Memory B cell (primary cell): ENCODE measurements at regions not wholly inside any gene's neighbourhood (a gene's known extent, or its start where the extent isn't known, plus 50 kb on each side); places are given as distances from the start of the nearest gene placed in this dataset.
"Not testable (repeated sequence)": the region's sequence is repeated elsewhere in the genome, so short reads cannot be mapped to it uniquely, and the experiment has no call there.

ENCODE experiments used
- ATAC-seq: fragments of 150-1000 bp; cut with Tn5 transposase; 2 replicates; pipeline ENCODE4 v1.10.0; 2021; ENCODE audit warnings: low read depth, mild to moderate bottlenecking, moderate library complexity
- DNase-seq, 2 donors: peaks; one replicate each; pipeline ENCODE4 v3.0.0; 2022; ENCODE audit warnings: low spot score in 2 of 2
- H3K27ac Mint-ChIP-seq: one replicate; pipeline ENCODE4 v1.8.0; 2022; ENCODE audit warnings: mild to moderate bottlenecking, moderate library complexity, mixed read lengths
- H3K27me3 Mint-ChIP-seq: one replicate; pipeline ENCODE4 v1.8.0; 2022; ENCODE audit warnings: mixed read lengths
- H3K36me3 Mint-ChIP-seq: one replicate; pipeline ENCODE4 v1.8.0; 2022; ENCODE audit warnings: mild to moderate bottlenecking, mixed read lengths
- H3K4me1 Mint-ChIP-seq: one replicate; pipeline ENCODE4 v1.8.0; 2022; ENCODE audit warnings: mixed read lengths
- H3K4me3 Mint-ChIP-seq: one replicate; pipeline ENCODE4 v1.8.0; 2022; ENCODE audit warnings: mild to moderate bottlenecking, moderate library complexity, mixed read lengths
- H3K9me3 Mint-ChIP-seq: one replicate; pipeline ENCODE4 v1.8.0; 2022; ENCODE audit warnings: mixed read lengths

DNA sequence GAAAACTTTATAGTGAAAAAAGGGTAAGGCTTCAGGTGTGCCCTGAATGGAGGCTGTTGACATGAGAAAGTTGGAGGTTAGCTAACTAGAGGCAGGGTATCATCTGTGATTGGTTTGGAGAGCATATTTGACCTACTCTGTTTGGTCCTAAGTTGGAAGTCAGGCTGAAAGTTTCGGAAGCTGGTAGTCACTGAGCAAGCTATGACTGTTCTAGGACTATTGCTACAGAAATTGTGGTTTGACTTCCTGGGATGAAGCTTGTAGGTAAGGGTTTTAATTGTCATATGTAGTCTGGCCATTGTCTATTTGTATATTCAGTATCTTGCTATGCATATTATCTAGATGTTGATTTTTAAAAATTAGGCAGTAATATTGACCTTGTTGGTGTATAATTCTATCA, 565.0 kb downstream of the TMEM135 start:
- Mint-ChIP-seq H3K4me1 (no peaks in the 10 kb centered on the region), H3K9me3 (peaks cover 1% of the 10 kb centered on the region)
- ATAC-seq, result no peak

DNA sequence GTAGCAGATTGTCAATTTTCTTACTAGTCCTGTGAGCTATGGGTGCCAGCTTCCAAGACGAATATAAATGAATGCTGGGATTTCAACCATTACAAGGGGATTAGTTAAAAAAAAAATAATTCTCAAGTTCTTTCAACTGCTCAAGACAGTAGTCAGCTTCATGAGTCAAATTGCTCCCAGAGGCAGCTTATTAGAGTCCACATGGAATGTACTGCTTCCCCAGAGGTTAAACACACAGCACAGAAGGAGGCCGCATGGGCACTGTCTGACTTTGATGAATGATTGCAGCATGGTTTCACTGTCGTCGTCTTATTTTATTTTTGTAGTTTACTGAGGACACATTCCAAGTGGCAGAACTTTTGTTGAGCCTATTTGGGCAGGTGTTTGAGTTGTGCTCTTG, 563.2 kb downstream of the TMEM135 start:
- Mint-ChIP-seq H3K27me3 (no peaks in the 10 kb centered on the region), H3K4me3 (no peak overlapping the region), H3K27ac (no peak overlapping the region), H3K4me1 (no peaks in the 10 kb centered on the region), H3K9me3 (no peaks in the 10 kb centered on the region), H3K36me3 (no peaks in the 10 kb centered on the region)
- DNase-seq, result no peak
- no peak for ATAC-seq

More for the DNA sequence above, 565.0 kb downstream of the TMEM135 start:
- H3K27me3 Mint-ChIP-seq, result no peaks in the 10 kb centered on the region
- H3K36me3 Mint-ChIP-seq, result no peaks in the 10 kb centered on the region
- no peak for DNase-seq
- H3K4me3 Mint-ChIP-seq, result no peak overlapping the region
- no peak overlapping the region for H3K27ac Mint-ChIP-seq

DNA sequence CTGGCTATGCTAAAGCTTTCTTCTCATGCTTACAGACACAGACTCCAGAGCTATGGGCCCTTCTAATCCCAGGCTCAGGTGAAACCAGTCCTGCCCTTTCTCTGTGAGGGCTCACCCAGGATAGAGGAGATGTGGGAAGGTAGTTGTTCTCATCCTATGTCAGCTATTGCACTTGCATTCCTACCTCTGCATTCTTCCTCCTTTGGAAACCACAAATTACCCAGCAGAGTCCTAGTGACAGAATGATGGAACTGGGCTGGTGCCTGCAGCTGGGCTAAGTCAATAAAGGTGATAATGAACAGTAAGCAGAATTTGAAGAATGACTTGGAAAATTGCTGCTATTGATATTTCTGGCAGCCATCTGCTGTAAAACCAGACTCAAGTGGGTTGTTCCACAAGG, 560.0 kb downstream of the TMEM135 start:
- no peak for DNase-seq
- no peaks in the 10 kb centered on the region for H3K27me3 Mint-ChIP-seq
- H3K36me3 Mint-ChIP-seq, result no peaks in the 10 kb centered on the region
- no peak for ATAC-seq
- H3K27ac Mint-ChIP-seq, result no peak overlapping the region
- no peak overlapping the region for H3K4me3 Mint-ChIP-seq
- peaks cover 2% of the 10 kb centered on the region for H3K9me3 Mint-ChIP-seq
- H3K4me1 Mint-ChIP-seq, result no peaks in the 10 kb centered on the region

DNA sequence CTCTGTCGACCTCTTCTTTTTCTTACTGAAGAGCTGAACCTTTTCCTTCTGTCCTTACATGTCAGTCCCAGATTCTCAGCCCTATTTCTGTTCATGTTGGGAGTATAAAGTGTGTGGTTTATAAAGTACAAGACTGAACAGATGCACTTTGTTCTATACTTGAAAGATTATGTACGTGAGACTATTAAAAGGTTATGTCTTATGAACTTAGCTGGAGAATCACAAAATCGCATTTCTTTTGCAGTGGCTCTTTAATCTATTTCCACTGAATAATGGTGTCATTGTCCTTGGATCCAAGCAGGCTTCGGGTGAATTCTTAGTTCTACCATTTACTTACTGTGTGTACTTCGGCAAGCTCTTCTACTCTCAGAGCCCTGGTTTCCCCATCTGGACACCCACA, 558.4 kb downstream of the TMEM135 start:
- no peaks in the 10 kb centered on the region for H3K27me3 Mint-ChIP-seq
- no peaks in the 10 kb centered on the region for H3K4me1 Mint-ChIP-seq
- no peak overlapping the region for H3K4me3 Mint-ChIP-seq
- ATAC-seq (no peak), DNase-seq (no peak)
- H3K27ac Mint-ChIP-seq, result no peak overlapping the region
- no peaks in the 10 kb centered on the region for H3K36me3 Mint-ChIP-seq
- H3K9me3 Mint-ChIP-seq, result peaks cover 5% of the 10 kb centered on the region

DNA sequence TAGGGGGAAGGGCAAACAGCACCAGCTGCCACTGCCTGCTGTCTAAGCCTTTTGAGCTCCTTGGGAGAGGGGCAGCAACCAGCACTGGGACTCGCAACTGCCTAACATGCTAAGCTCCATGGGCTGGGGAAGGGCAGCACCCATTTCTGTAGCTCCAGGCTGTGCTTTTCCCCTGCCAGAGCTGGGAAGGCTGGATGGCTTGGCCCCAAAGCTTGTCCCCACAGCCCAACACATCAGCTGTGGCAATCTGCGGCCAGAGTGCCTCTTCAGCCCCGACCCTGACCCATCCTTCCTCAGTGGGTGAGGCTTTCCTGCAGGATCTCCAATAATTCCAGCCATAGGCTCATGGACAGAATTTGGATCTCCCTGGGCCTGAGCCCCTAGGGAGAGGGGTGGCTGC, 551.3 kb downstream of the TMEM135 start:
- Mint-ChIP-seq H3K27me3 (no peaks in the 10 kb centered on the region), H3K4me1 (no peaks in the 10 kb centered on the region), H3K4me3 (no peak overlapping the region), H3K36me3 (no peaks in the 10 kb centered on the region), H3K9me3 (peaks cover 7% of the 10 kb centered on the region), H3K27ac (no peak overlapping the region)
- no peak for ATAC-seq
- DNase-seq, result no peak

DNA sequence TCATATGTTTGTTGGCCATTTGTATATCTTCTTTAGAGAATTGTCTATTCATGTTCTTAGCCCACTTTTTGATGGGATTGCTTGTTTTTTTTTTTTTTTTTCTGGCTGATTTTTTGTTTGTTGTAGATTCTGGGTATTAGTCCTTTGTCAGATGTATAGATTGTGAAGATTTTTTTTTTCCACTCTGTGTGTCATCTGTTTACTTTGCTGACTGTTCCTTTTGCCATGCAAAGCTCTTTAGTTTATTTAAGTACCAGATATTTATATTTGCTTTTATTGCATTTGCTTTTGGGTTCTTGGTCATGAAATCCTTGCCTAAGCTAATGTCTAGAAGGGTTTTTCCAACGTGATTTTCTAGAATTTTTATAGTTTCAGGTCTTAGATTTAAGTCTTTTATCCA, 547.9 kb downstream of the TMEM135 start:
- H3K27ac Mint-ChIP-seq, H3K36me3 Mint-ChIP-seq, H3K27me3 Mint-ChIP-seq, H3K4me3 Mint-ChIP-seq, H3K4me1 Mint-ChIP-seq, H3K9me3 Mint-ChIP-seq, ATAC-seq, DNase-seq: not testable (repeated sequence)

DNA sequence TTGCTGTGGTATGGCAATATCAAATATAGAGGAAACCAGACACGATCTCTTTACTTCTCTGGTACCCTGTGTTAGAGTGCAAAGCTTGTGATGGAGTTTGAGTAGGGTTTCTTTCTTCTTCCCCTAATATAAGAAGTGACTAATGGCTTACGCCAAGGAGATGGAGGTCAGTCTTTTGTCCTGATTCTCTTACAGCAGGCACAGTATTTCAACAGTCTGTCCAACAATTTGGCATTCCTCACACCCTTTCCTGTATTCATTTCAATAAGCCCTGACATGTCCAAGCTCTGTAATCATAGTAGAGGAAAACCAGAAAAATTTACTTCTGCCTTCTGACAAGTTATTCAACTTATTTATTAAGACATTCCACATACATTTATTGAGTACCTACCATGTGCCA, 546.2 kb downstream of the TMEM135 start:
- no peaks in the 10 kb centered on the region for H3K27me3 Mint-ChIP-seq
- DNase-seq, result no peak
- no peak for ATAC-seq

DNA sequence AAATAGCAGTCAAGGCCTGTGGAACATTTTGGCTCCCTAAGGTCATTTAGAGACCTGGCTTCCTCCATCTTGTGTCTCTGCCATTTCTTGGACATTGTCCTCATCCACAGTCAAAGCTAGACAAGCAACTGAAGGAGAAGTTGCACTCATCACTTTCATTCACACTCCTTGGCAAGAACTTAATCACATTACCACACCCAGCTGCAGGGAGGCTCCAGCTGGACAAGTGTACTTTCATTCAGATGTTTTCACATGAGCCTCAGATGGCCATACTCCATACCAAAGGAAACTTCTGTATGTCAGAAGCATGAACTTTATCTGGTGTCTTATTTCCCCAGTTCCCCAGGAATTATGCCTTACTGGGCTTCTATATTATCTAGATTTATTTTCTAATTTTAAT, 537.4 kb downstream of the TMEM135 start:
- Mint-ChIP-seq H3K27me3 (no peaks in the 10 kb centered on the region), H3K27ac (no peak overlapping the region), H3K36me3 (no peaks in the 10 kb centered on the region), H3K4me1 (no peaks in the 10 kb centered on the region), H3K4me3 (no peak overlapping the region), H3K9me3 (no peaks in the 10 kb centered on the region)
- ATAC-seq (no peak), DNase-seq (no peak)

More for the DNA sequence above, 546.2 kb downstream of the TMEM135 start:
- no peak overlapping the region for H3K27ac Mint-ChIP-seq
- peaks cover 3% of the 10 kb centered on the region for H3K9me3 Mint-ChIP-seq
- no peak overlapping the region for H3K4me3 Mint-ChIP-seq
- no peaks in the 10 kb centered on the region for H3K4me1 Mint-ChIP-seq
- H3K36me3 Mint-ChIP-seq, result no peaks in the 10 kb centered on the region

DNA sequence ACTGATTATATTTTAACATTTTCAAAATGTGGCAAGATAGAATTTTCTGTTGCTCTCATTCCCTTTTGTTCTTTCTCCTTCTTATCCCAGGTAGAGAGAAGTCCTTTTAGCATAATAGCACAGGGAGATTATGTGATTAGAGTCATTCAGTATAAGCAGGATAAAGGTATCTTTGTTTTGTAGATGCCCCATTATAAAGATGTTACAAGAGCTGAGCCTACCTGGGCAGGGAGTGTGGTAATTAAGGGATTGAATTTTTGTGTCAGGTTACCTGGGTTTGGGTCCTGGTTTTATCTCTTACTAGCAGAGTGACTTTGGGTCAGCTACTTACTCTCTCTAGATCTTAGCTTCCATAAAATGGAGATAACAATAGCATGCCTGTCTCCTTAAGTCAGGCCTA, 536.5 kb downstream of the TMEM135 start:
- DNase-seq (no peak), ATAC-seq (no peak)
- Mint-ChIP-seq H3K9me3 (peaks cover 2% of the 10 kb centered on the region), H3K36me3 (no peaks in the 10 kb centered on the region), H3K4me1 (no peaks in the 10 kb centered on the region), H3K27ac (no peak overlapping the region), H3K27me3 (no peaks in the 10 kb centered on the region), H3K4me3 (no peak overlapping the region)

DNA sequence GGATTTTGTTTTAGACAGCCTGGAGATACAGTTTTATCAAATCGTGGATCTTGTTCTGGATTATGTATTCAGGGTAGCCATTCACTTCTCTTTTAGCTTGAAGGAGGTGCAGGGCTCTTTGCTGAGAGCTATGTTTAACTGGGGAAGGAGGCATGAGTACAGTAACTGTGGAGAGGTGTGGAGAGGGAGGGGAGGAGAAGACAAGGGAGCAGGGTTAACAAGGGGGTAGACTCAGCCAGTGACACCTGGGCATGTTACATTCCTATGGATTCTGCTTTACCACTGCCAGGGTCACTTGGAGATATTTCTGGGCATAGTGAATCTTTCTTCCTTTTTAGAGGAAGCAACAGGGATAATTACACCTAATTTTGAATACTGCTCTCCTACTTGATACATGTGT, 536.0 kb downstream of the TMEM135 start:
- H3K27ac Mint-ChIP-seq, result no peak overlapping the region
- H3K27me3 Mint-ChIP-seq, result no peaks in the 10 kb centered on the region
- ATAC-seq (no peak), DNase-seq (no peak)
- no peak overlapping the region for H3K4me3 Mint-ChIP-seq
- H3K4me1 Mint-ChIP-seq, result no peaks in the 10 kb centered on the region
- peaks cover 2% of the 10 kb centered on the region for H3K9me3 Mint-ChIP-seq
- no peaks in the 10 kb centered on the region for H3K36me3 Mint-ChIP-seq

DNA sequence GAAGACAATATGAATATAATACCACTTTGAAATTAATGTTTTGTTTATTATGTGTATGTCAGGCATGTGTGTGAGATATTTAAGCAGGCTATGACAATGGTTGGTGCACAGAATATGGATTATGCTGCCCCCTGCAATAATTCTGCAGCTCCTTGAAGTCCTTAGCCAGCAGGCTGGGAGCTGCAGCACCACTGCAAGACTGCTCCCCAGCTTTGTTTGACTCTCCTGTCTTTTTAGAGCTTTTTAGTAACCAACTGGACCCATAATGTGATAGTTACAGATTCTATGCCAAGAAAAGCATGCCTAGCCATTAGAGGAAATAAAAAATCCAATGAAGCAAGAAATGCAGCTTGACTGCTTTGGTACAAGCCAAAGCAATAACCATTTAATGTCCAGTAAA, 535.1 kb downstream of the TMEM135 start:
- no peak overlapping the region for H3K4me3 Mint-ChIP-seq
- H3K27me3 Mint-ChIP-seq, result no peaks in the 10 kb centered on the region
- H3K4me1 Mint-ChIP-seq, result no peaks in the 10 kb centered on the region
- peaks cover 3% of the 10 kb centered on the region for H3K9me3 Mint-ChIP-seq
- ATAC-seq (no peak), DNase-seq (no peak)
- H3K27ac Mint-ChIP-seq, result no peak overlapping the region
- H3K36me3 Mint-ChIP-seq, result no peaks in the 10 kb centered on the region

DNA sequence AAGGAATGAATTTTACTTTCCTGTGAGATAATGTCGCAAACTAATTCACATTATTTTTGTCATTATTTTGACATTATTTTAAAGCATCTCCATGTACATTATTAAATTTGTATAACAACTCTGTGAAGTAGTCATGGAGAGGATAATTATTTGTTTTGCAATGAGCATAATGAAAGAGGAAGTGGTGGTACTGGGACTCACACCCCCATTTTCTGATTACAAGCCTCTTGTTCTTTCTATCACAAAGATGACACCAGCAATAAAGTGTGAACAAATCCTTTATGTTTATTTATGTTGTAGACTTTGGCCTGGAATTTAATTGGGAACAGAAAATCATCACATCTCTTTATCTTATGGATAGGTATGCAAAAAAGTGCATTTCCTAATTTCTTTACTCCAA, 522.6 kb downstream of the TMEM135 start:
- no peak for ATAC-seq
- no peak overlapping the region for H3K27ac Mint-ChIP-seq
- H3K27me3 Mint-ChIP-seq, result peaks cover 2% of the 10 kb centered on the region
- H3K4me3 Mint-ChIP-seq, result no peak overlapping the region
- H3K36me3 Mint-ChIP-seq, result no peaks in the 10 kb centered on the region
- no peaks in the 10 kb centered on the region for H3K4me1 Mint-ChIP-seq
- H3K9me3 Mint-ChIP-seq, result peaks cover 10% of the 10 kb centered on the region
- DNase-seq, result no peak

DNA sequence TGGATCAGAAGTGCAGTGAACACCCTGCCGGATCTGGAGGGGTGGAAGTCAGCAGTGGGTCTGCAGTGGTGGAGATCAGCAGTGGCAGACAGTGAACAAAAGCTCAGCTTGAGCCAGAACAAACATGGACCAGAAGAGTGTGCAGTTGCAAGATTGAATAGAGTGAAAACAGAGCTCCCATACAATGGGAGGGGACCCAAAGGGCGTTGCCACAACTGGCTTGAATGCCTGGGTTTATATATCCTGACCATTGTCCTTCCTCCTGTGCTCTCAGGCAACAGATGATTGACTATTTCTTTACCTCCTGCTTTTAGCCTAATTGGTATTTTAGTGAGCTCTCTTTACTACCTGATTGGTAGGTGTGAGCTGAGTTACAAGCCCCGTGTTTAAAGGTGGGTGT, 522.1 kb downstream of the TMEM135 start:
- H3K4me3 Mint-ChIP-seq, ATAC-seq, H3K4me1 Mint-ChIP-seq, DNase-seq, H3K27ac Mint-ChIP-seq, H3K36me3 Mint-ChIP-seq, H3K27me3 Mint-ChIP-seq: not testable (repeated sequence)
- H3K9me3 Mint-ChIP-seq, result peaks cover 12% of the 10 kb centered on the region

DNA sequence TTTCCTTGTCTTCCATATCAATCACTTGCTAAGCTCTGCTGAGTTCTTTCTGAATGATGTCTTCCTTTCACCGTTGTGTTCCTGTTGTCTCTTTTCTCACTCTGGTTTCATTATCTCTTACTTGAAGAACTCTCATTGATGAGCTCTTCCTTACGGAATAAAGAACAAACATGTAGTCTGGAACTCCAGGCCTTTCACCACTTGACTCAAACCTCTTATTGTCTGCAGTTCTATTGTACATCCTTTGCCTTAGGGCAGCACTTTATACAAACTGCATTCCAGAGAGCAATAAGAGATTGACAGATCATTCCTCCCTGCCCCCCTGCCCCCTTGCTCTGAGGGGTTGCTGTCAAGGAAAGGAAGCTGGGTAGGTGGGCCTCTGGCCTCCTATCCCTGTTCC, 517.4 kb downstream of the TMEM135 start:
- no peaks in the 10 kb centered on the region for H3K36me3 Mint-ChIP-seq
- H3K27me3 Mint-ChIP-seq, result peaks cover 2% of the 10 kb centered on the region
- H3K4me1 Mint-ChIP-seq, result no peaks in the 10 kb centered on the region
- ATAC-seq, result no peak
- peaks cover 14% of the 10 kb centered on the region for H3K9me3 Mint-ChIP-seq
- DNase-seq, result no peak
- no peak overlapping the region for H3K27ac Mint-ChIP-seq
- no peak overlapping the region for H3K4me3 Mint-ChIP-seq

DNA sequence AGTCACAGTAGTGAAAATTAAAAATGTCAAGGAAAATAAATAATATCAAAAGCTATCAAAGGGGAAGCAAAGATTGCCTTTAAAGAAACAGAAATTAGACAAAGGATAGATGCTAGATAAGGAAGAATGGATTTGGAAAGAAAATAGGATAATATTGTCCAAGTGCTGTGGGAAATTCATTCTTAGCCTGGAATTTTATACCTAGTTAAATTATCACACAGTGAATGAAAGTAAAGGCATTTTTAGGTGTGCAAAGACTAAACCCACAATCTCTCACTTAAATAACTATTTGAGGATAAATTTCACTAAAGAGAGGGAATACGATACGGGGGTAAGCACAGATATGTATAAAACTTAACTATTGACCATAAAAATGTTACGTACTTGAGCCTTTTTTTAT, 511.1 kb downstream of the TMEM135 start:
- Mint-ChIP-seq H3K27ac (no peak overlapping the region), H3K27me3 (no peaks in the 10 kb centered on the region), H3K4me1 (no peaks in the 10 kb centered on the region), H3K4me3 (no peak overlapping the region), H3K36me3 (no peaks in the 10 kb centered on the region), H3K9me3 (peaks cover 18% of the 10 kb centered on the region)
- ATAC-seq, result no peak
- DNase-seq, result no peak

DNA sequence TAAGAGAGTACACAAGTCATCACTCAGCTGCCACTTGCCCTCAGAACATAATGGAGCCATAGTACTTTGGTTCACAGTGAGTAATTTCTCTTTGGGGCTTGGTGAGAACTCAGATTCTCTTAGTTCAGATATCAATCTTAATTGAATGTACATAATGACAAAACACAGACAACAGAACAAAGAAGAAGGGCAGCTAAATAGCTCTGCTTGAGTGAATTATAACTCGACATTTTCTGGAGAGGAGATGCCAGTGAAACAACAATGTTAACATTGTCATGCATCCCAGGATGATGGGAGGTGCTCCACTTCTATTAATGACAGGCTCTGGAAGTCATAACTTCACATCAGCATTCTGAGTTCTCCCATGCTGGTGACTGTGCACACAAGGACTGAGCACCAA, 508.1 kb downstream of the TMEM135 start:
- no peaks in the 10 kb centered on the region for H3K4me1 Mint-ChIP-seq
- no peaks in the 10 kb centered on the region for H3K36me3 Mint-ChIP-seq
- no peak overlapping the region for H3K27ac Mint-ChIP-seq
- no peak for DNase-seq
- H3K9me3 Mint-ChIP-seq, result peaks cover 20% of the 10 kb centered on the region
- no peak overlapping the region for H3K4me3 Mint-ChIP-seq
- ATAC-seq, result no peak
- no peaks in the 10 kb centered on the region for H3K27me3 Mint-ChIP-seq
